Breast epithelium (tissue), 4 donors: ENCODE measurements at regions not wholly inside any gene's neighbourhood (a gene's known extent, or its start where the extent isn't known, plus 50 kb on each side); places are given as distances from the start of the nearest gene placed in this dataset.

Source experiments
- DNase-seq, 2 donors: peaks; one replicate each; pipeline ENCODE4 v3.0.0-alpha.2; 2019; ENCODE audit warnings: low spot score in 2 of 2
- H3K27ac ChIP-seq, 2 donors: fragments of 200-600 bp; sonication (generic) in 1 of 2; one replicate each; pipeline ENCODE4 v1.5.1; 2016 to 2019; ENCODE audit warnings: mild to moderate bottlenecking in 1 of 2
- H3K27me3 ChIP-seq, 2 donors: fragments of 200-600 bp; sonication (generic) in 1 of 2; one replicate each; pipeline versions ENCODE4 v1.5.1 to v1.6.0; 2017 to 2019; ENCODE audit warnings: control low read depth in 1 of 2, mild to moderate bottlenecking in 1 of 2
- H3K36me3 ChIP-seq: fragments of 200-600 bp; one replicate; pipeline ENCODE4 v1.5.1; 2019
- H3K4me1 ChIP-seq, 2 donors: fragments of 200-600 bp; sonication (generic); one replicate each; pipeline ENCODE4 v1.5.1; 2016 to 2019; ENCODE audit warnings: control low read depth in 1 of 2
- H3K4me3 ChIP-seq, 3 donors: fragments of 200-600 bp; sonication (generic); 1 replicate in 2 of 3; 2 replicates in 1 of 3; pipeline ENCODE4 v1.5.1; 2016 to 2019; ENCODE audit warnings: mild to moderate bottlenecking in 3 of 3, moderate library complexity in 2 of 3
- H3K9me3 ChIP-seq, 2 donors: fragments of 200-600 bp; sonication (generic) in 1 of 2; one replicate each; pipeline ENCODE4 v1.5.1; 2016 to 2019; ENCODE audit warnings: control low read depth in 1 of 2
- CTCF ChIP-seq, 3 donors: fragments of 450-650 bp; IDR thresholded peaks; one replicate each; pipeline ENCODE4 v1.5.1; 2016 to 2017; ENCODE audit warnings: antibody characterized with exemption in 3 of 3, mild to moderate bottlenecking in 3 of 3, moderate library complexity in 3 of 3
- POLR2A ChIP-seq: fragments of 450-650 bp; IDR thresholded peaks from one replicate; pipeline ENCODE4 v1.6.1; 2016; ENCODE audit warnings: antibody characterized with exemption, mild to moderate bottlenecking, moderate library complexity
- POLR2AphosphoS5 ChIP-seq, 3 donors: sonication (generic); formaldehyde crosslinking; IDR thresholded peaks; one replicate each; pipeline ENCODE4 v1.6.1; 2017; ENCODE audit warnings: antibody characterized with exemption in 3 of 3
- intact Hi-C: fragments of 100-400 bp; cut with DNase I; formaldehyde crosslinking; loops from one replicate; pipeline ENCODE4 v1.15.1; 2023; ENCODE audit warnings: low total_unique reads

GRCh38 chr13:70604448-70604847, 496.2 kb upstream of the KLHL1 start:
- no peak for DNase-seq
- Histone ChIP-seq H3K9me3 (peaks cover 0 to 10% of the 10 kb centered on the region in 2 donors), H3K27me3 (no peaks in the 10 kb centered on the region), H3K36me3 (no peaks in the 10 kb centered on the region), H3K4me1 (no peaks in the 10 kb centered on the region), H3K27ac (no peak overlapping the region), H3K4me3 (no peak overlapping the region)
- TF ChIP-seq POLR2A (no peak), POLR2AphosphoS5 (IDR thresholded peaks at IDR 0.05) (no peak), CTCF (IDR thresholded peaks at IDR 0.05) (no peak)
- intact Hi-C loops: no loop called here

- DNase-seq: no peak
- Histone ChIP-seq H3K36me3 (no peaks in the 10 kb centered on the region), H3K9me3 (no peaks in the 10 kb centered on the region), H3K27me3 (no peaks in the 10 kb centered on the region), H3K4me1 (no peaks in the 10 kb centered on the region), H3K4me3 (no peak overlapping the region), H3K27ac (no peak overlapping the region)
- intact Hi-C loops: no loop called here
- TF ChIP-seq POLR2A (no peak), POLR2AphosphoS5 (IDR thresholded peaks at IDR 0.05) (no peak), CTCF (IDR thresholded peaks at IDR 0.05) (no peak)
Observed at GRCh38 chr13:70593716-70594115, 485.5 kb upstream of the KLHL1 start.

GRCh38 chr13:70585109-70585508, 476.9 kb upstream of the KLHL1 start:
- TF ChIP-seq POLR2AphosphoS5 (IDR thresholded peaks at IDR 0.05) (no peak), CTCF (IDR thresholded peaks at IDR 0.05) (no peak), POLR2A (no peak)

GRCh38 chr13:70580825-70581224, 472.6 kb upstream of the KLHL1 start:
- no peak overlapping the region for H3K27ac ChIP-seq
- TF ChIP-seq CTCF (IDR thresholded peaks at IDR 0.05) (no peak), POLR2A (no peak), POLR2AphosphoS5 (IDR thresholded peaks at IDR 0.05) (no peak)
- H3K27me3 ChIP-seq: no peaks in the 10 kb centered on the region
- no peak for DNase-seq
- no peaks in the 10 kb centered on the region for H3K36me3 ChIP-seq
- H3K4me3 ChIP-seq: no peak overlapping the region
- no peaks in the 10 kb centered on the region for H3K9me3 ChIP-seq
- H3K4me1 ChIP-seq: no peaks in the 10 kb centered on the region
- intact Hi-C loops: no loop called here

More at GRCh38 chr13:70585109-70585508, 476.9 kb upstream of the KLHL1 start:
- no peaks in the 10 kb centered on the region for H3K4me1 ChIP-seq
- H3K27ac ChIP-seq: no peak overlapping the region
- intact Hi-C loops: no loop called here
- H3K9me3 ChIP-seq: no peaks in the 10 kb centered on the region
- no peaks in the 10 kb centered on the region for H3K27me3 ChIP-seq
- H3K36me3 ChIP-seq: no peaks in the 10 kb centered on the region
- H3K4me3 ChIP-seq: no peak overlapping the region
- no peak for DNase-seq

GRCh38 chr13:70579941-70580340, 471.7 kb upstream of the KLHL1 start:
- H3K9me3 ChIP-seq: no peaks in the 10 kb centered on the region
- no peaks in the 10 kb centered on the region for H3K36me3 ChIP-seq
- H3K27ac ChIP-seq: no peak overlapping the region
- H3K4me3 ChIP-seq: no peak overlapping the region
- H3K4me1 ChIP-seq: no peaks in the 10 kb centered on the region
- no peak for TF ChIP-seq POLR2A
- TF ChIP-seq POLR2AphosphoS5 (IDR thresholded peaks at IDR 0.05): no peak
- no peak for TF ChIP-seq CTCF (IDR thresholded peaks at IDR 0.05)
- no peaks in the 10 kb centered on the region for H3K27me3 ChIP-seq
- intact Hi-C loops: no loop called here
- no peak for DNase-seq
